ENCODE measurements at regions not wholly inside any gene's neighbourhood (a gene's known extent, or its start where the extent isn't known, plus 50 kb on each side); places are given as distances from the start of the nearest gene placed in this dataset.

DNA sequence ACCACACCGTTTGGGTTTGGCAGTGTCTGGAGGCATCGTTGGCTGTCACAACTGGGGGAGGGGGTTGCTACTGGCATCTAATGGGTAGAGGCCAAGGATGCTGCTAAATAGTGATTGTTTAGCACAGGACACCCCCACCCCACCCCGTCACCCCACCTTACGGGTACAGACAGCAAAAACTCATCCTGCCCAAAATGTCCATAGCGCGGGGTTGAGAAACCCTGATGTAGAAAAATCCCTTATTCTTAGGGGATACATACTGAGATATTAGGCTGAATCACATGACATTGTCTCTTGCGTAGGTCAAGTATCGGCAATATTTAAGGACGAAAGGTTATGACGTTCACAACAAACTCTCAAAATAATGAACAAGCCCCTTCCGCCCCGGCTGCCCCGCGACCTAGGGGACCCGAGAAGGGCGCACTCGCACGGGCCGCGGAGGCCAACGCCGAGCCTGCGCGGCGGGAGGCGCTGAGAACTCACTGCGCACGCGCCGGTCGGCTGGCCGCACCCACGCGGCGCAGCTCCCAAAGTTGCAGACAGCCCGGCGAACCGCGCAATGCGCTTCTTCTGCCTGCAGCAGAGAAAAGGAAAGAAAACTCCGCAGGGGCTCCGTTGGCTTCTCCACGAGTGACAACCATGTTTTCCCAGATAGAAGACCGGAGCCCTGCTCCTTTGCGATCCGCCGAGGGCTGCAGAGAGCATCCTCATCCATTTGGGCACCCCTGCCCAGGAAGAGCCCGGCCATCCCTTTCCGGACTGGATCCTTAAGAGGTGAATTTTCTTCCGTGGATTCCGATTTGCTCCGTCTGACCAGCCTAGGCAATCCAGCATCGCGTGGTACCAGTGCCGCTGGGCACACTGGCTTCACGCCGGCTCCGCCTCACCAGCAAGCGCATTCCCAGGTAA, 136.8 kb upstream of the CCDC54 start:
- ATAC-seq (peak; percentile 87), DNase-seq (peak; percentile 63 to 77 (median 70))
- TF ChIP-seq POLR2A (IDR thresholded peaks at IDR 0.05), result peak in 2 of 3 donors; percentile 33 to 39
- TF ChIP-seq, protein P1, sequence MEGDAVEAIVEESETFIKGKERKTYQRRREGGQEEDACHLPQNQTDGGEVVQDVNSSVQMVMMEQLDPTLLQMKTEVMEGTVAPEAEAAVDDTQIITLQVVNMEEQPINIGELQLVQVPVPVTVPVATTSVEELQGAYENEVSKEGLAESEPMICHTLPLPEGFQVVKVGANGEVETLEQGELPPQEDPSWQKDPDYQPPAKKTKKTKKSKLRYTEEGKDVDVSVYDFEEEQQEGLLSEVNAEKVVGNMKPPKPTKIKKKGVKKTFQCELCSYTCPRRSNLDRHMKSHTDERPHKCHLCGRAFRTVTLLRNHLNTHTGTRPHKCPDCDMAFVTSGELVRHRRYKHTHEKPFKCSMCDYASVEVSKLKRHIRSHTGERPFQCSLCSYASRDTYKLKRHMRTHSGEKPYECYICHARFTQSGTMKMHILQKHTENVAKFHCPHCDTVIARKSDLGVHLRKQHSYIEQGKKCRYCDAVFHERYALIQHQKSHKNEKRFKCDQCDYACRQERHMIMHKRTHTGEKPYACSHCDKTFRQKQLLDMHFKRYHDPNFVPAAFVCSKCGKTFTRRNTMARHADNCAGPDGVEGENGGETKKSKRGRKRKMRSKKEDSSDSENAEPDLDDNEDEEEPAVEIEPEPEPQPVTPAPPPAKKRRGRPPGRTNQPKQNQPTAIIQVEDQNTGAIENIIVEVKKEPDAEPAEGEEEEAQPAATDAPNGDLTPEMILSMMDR (IDR thresholded peaks at IDR 0.05), result no peak
- Histone ChIP-seq H3K36me3 (replicated peaks in 1 of 2; ENCODE audit: insufficient read depth in 1 of 2, low read depth in 2 of 2) (no peaks in the 10 kb centered on the region), H3K4me3 (peak overlapping the region; percentile 44 to 73), H3K9me3 (no peaks in the 10 kb centered on the region), H3K4me1 (peaks cover 12% of the 10 kb centered on the region), H3K27me3 (no peaks in the 10 kb centered on the region), H3K27ac (peak overlapping the region in 3 of 4 donors; percentile 54 to 57 (median 54))
- intact Hi-C loops (cut with DNase I), result no loop called here
- whole genome bisulfite sequencing, 2 donors, result 3 to 10% methylated on average over 21 to 59 of the region's 59 CpGs

DNA sequence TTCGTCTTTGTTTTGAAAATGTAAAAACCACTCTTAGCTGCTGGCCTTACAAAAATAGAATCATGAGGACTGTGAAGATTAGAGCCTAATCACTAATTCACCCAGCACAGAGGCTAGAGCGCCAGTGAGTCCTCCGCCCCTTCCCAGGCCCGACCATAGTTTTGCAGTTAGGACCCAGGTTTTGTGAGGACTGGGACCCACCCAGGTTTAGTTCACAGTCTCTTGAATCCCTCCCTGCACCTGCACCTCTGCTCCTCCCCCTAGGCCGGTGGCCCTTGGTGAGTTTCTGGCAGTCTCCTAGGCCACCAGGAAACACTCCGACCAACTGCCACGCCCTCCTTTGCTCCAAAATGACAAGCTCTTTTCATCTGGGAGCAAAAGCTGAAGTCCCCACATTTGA, 136.0 kb upstream of the CCDC54 start:
- Histone ChIP-seq H3K9me3 (no peaks in the 10 kb centered on the region), H3K27me3 (no peaks in the 10 kb centered on the region), H3K4me1 (peaks cover 9% of the 10 kb centered on the region), H3K36me3 (replicated peaks in 1 of 2; ENCODE audit: insufficient read depth in 1 of 2, low read depth in 2 of 2) (no peaks in the 10 kb centered on the region), H3K27ac (no peak overlapping the region), H3K4me3 (peak overlapping the region in 1 of 2 donors; percentile 73)
- peak in 3 of 4 donors; percentile 17 to 26 (median 24) for DNase-seq
- WGBS, 2 donors, result 23 to 45% methylated on average over 7 of the region's 7 CpGs
- ATAC-seq, result peak; percentile 45
- TF ChIP-seq, protein P1 (IDR thresholded peaks at IDR 0.05), result no peak
- no peak for TF ChIP-seq POLR2A (IDR thresholded peaks at IDR 0.05)
- intact Hi-C loops (cut with DNase I), result no loop called here

DNA sequence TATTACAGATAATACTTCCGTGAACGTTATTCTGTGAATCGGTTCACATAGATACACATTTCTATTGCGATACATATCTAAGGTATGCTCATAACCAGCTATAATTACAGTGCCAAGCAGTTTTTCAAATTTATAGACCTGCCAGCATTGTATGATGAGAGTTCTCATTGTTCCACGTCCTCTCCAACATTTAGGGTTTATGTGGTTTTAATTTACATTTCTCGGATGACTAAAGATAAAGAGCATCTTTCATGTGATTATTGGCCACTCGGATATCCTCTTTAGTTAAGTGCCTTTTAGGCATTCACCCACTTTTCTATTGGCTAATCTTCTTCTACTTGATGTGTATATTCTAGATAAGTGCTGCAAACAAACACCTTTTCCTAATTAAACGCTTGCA, 134.7 kb upstream of the CCDC54 start:
- Histone ChIP-seq H3K27ac (no peak overlapping the region), H3K27me3 (no peaks in the 10 kb centered on the region), H3K4me3 (no peak overlapping the region), H3K9me3 (no peaks in the 10 kb centered on the region), H3K36me3 (replicated peaks in 1 of 2; ENCODE audit: insufficient read depth in 1 of 2, low read depth in 2 of 2) (no peaks in the 10 kb centered on the region), H3K4me1 (peaks cover 9% of the 10 kb centered on the region)
- DNase-seq (no peak), ATAC-seq (no peak)
- TF ChIP-seq, protein P1 (IDR thresholded peaks at IDR 0.05), result no peak
- no peak for TF ChIP-seq POLR2A (IDR thresholded peaks at IDR 0.05)
- WGBS, 2 donors, result 61 to 66% methylated on average over 8 of the region's 8 CpGs
- intact Hi-C loops (cut with DNase I), result no loop called here

DNA sequence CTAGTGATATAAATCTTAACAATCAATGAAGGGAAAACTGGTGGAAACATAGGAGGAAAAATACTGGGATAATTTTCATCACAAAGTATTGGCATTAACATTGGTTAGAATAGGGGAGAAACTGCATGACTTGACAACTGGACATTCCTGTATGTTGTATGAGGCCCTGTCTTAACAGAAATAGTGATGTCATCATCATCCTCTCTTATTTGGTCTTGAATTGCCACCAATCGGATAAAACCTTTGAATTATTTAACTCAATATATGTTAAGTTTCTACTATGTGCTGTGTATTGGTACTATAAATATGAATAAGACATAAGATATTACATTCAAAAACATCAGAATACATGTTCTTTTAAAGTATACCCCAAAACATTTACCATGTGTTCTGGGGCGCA, 130.1 kb upstream of the CCDC54 start:
- TF ChIP-seq POLR2A (IDR thresholded peaks at IDR 0.05), result no peak
- TF ChIP-seq, protein P1 (IDR thresholded peaks at IDR 0.05), result no peak
- ATAC-seq (no peak), DNase-seq (no peak)
- intact Hi-C loops (cut with DNase I), result no loop called here
- H3K27me3 ChIP-seq, result no peaks in the 10 kb centered on the region
- H3K27ac ChIP-seq, result no peak overlapping the region
- H3K9me3 ChIP-seq, result no peaks in the 10 kb centered on the region
- H3K4me1 ChIP-seq, result no peaks in the 10 kb centered on the region
- no peaks in the 10 kb centered on the region for H3K36me3 ChIP-seq (replicated peaks in 1 of 2; ENCODE audit: insufficient read depth in 1 of 2, low read depth in 2 of 2)
- no peak overlapping the region for H3K4me3 ChIP-seq
- WGBS, 2 donors, result 91 to 95% methylated on average over 2 of the region's 2 CpGs

Data from body of pancreas (tissue), 4 donors.